ENCODE measurements at regions not wholly inside any gene's neighbourhood (a gene's known extent, or its start where the extent isn't known, plus 50 kb on each side); places are given as distances from the start of the nearest gene placed in this dataset.

GRCh38 chr2:181264001-181264400, 193.2 kb upstream of the ITGA4 start:
- no peak for TF ChIP-seq CTCF (IDR thresholded peaks at IDR 0.05; ENCODE audit: poor library complexity)
- TF ChIP-seq EZH2 (IDR thresholded peaks at IDR 0.05; ENCODE audit: borderline replicate concordance), result no peak

Data from hepatocyte (in vitro differentiated cells).